HG03064 (cell line): ENCODE measurements at regions not wholly inside any gene's neighbourhood (a gene's known extent, or its start where the extent isn't known, plus 50 kb on each side); places are given as distances from the start of the nearest gene placed in this dataset.
"Not testable (repeated sequence)": the region's sequence is repeated elsewhere in the genome, so short reads cannot be mapped to it uniquely, and the experiment has no call there.

ENCODE experiments used
- ATAC-seq: cut with Tn5 transposase; IDR thresholded peaks from one replicate; pipeline ENCODE4 v1.9.1; 2021; ENCODE audit warnings: low read depth; ENCODE audit not compliant: unreplicated experiment

GRCh38 chr14:98916036-98916435 is 356.0 kb downstream of the BCL11B start:
- ATAC-seq = no peak

GRCh38 chr14:98916476-98916875 is 355.5 kb downstream of the BCL11B start:
- ATAC-seq = no peak

GRCh38 chr14:98919434-98919833 is 352.6 kb downstream of the BCL11B start:
- no peak for ATAC-seq

GRCh38 chr14:98921306-98921705 is 350.7 kb downstream of the BCL11B start:
- not testable (repeated sequence) for ATAC-seq

GRCh38 chr14:98923596-98923995 is 348.4 kb downstream of the BCL11B start:
- ATAC-seq = no peak

GRCh38 chr14:98924046-98924445 is 348.0 kb downstream of the BCL11B start:
- no peak for ATAC-seq

- no peak for ATAC-seq
Observed at GRCh38 chr14:98925354-98926040, 346.5 kb downstream of the BCL11B start.

GRCh38 chr14:98926146-98926545 is 345.9 kb downstream of the BCL11B start:
- no peak for ATAC-seq

GRCh38 chr14:98926801-98927200 is 345.2 kb downstream of the BCL11B start:
- no peak for ATAC-seq

GRCh38 chr14:98927986-98928385 is 344.0 kb downstream of the BCL11B start:
- ATAC-seq = no peak

- no peak for ATAC-seq
Observed at GRCh38 chr14:98928418-98928817, 343.6 kb downstream of the BCL11B start.

GRCh38 chr14:98931126-98931525 is 340.9 kb downstream of the BCL11B start:
- no peak for ATAC-seq

GRCh38 chr14:98931911-98932310 is 340.1 kb downstream of the BCL11B start:
- no peak for ATAC-seq

GRCh38 chr14:98932431-98933325 is 339.3 kb downstream of the BCL11B start:
- ATAC-seq = no peak

- not testable (repeated sequence) for ATAC-seq
Observed at GRCh38 chr14:98934569-98934968, 337.4 kb downstream of the BCL11B start.

GRCh38 chr14:98935921-98936320 is 336.1 kb downstream of the BCL11B start:
- ATAC-seq = no peak

GRCh38 chr14:98937021-98937420 is 335.0 kb downstream of the BCL11B start:
- no peak for ATAC-seq

GRCh38 chr14:98937712-98938505 is 334.1 kb downstream of the BCL11B start:
- ATAC-seq = no peak

- no peak for ATAC-seq
Observed at GRCh38 chr14:98940693-98941437, 331.1 kb downstream of the BCL11B start.

GRCh38 chr14:98941481-98941880 is 330.5 kb downstream of the BCL11B start:
- no peak for ATAC-seq
